ENCODE measurements at regions not wholly inside any gene's neighbourhood (a gene's known extent, or its start where the extent isn't known, plus 50 kb on each side); places are given as distances from the start of the nearest gene placed in this dataset.

DNA sequence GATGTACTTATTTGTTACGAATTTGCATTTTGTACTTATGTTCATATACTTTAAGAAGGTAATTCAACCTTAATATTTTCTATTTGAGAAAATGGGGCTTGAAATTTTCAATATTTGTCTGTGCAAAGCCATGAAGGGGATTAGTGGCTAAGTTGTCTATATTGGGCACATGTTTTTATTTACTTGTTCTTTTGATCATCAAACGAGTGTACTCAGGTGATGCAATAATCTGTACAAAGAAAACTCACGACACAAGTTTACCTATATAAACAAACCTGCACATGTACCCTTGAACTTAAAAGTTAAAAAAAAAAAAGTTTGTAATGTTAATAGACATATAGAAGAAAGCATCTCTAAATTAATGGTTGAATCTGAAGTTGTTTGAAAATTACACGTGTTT lies 658.9 kb upstream of the SYT4 start:
- TF ChIP-seq, protein P1, sequence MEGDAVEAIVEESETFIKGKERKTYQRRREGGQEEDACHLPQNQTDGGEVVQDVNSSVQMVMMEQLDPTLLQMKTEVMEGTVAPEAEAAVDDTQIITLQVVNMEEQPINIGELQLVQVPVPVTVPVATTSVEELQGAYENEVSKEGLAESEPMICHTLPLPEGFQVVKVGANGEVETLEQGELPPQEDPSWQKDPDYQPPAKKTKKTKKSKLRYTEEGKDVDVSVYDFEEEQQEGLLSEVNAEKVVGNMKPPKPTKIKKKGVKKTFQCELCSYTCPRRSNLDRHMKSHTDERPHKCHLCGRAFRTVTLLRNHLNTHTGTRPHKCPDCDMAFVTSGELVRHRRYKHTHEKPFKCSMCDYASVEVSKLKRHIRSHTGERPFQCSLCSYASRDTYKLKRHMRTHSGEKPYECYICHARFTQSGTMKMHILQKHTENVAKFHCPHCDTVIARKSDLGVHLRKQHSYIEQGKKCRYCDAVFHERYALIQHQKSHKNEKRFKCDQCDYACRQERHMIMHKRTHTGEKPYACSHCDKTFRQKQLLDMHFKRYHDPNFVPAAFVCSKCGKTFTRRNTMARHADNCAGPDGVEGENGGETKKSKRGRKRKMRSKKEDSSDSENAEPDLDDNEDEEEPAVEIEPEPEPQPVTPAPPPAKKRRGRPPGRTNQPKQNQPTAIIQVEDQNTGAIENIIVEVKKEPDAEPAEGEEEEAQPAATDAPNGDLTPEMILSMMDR (conservative IDR thresholded peaks at IDR 0.05 in 1 of 2, IDR thresholded peaks at IDR 0.05 in 1 of 2; ENCODE audit: low read depth in 1 of 2, low read length in 2 of 2) = no peak
- no peak for TF ChIP-seq EZH2 (IDR thresholded peaks at IDR 0.05; ENCODE audit: low read length, missing control alignments)
